GM13977 (cell line): ENCODE measurements at regions not wholly inside any gene's neighbourhood (a gene's known extent, or its start where the extent isn't known, plus 50 kb on each side); places are given as distances from the start of the nearest gene placed in this dataset.

Experiments
- DNase-seq: peaks from one replicate; pipeline ENCODE4 v3.0.0; 2012; ENCODE audit warnings: low spot score
- in situ Hi-C: fragments of 300-500 bp; cut with MboI; formaldehyde crosslinking; loops from one replicate; pipeline ENCODE4 v1.12.0; 2022; ENCODE audit warnings: low sequenced_read_pairs, low pct_unique_long_range_greater_than_20kb, mixed read lengths, inconsistent platforms; ENCODE audit not compliant: unreplicated experiment
- TF ChIP-seq, protein P1 (sequence below): IDR thresholded peaks from 2 replicates; pipeline ENCODE4 v1.5.1; 2012; ENCODE audit warnings: mild to moderate bottlenecking, control low read depth; ENCODE audit not compliant: insufficient read depth; ENCODE audit errors: extremely low read depth, missing control alignments

DNA sequence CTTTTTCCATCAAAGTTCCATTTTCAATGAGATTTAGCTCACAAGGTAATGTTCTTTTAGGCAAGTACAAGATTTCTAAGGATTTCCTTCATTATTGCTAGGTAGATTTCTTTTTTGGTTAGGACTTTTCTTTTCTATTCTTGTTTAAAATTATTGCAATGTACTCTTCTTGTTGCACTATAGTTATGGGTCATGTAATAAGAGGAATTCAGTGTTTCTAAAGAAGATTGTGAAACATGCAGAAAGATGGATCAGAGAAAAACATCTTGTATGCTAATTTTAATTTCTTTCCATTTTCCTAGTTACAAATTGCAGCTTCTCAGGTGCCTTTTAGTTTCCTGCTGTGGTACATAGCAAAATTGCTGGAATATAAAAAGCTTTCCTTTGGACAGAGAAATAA, 56.1 kb downstream of the BTG1 start:
- in situ Hi-C loops = no loop called here
- no peak for DNase-seq
- TF ChIP-seq, protein P1, sequence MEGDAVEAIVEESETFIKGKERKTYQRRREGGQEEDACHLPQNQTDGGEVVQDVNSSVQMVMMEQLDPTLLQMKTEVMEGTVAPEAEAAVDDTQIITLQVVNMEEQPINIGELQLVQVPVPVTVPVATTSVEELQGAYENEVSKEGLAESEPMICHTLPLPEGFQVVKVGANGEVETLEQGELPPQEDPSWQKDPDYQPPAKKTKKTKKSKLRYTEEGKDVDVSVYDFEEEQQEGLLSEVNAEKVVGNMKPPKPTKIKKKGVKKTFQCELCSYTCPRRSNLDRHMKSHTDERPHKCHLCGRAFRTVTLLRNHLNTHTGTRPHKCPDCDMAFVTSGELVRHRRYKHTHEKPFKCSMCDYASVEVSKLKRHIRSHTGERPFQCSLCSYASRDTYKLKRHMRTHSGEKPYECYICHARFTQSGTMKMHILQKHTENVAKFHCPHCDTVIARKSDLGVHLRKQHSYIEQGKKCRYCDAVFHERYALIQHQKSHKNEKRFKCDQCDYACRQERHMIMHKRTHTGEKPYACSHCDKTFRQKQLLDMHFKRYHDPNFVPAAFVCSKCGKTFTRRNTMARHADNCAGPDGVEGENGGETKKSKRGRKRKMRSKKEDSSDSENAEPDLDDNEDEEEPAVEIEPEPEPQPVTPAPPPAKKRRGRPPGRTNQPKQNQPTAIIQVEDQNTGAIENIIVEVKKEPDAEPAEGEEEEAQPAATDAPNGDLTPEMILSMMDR = no peak

DNA sequence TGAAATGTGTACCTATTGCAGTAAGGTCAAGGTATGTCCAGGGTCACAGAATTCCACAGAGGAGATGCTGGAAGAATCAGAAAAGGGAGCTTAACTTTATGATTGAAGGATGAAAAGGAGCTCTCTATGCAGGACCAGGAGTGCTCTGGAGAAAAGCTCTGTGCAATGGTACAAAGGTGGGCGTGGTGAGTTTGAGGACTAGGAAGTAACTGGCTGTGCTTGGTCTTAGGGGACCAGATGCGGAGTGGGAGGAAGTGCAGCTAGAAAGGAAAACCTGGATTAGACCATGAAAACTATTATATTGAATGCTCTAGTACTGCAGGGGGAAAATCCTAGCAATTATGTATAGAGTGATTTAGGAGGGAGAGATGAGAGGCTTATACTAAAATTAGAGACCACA, 56.8 kb downstream of the BTG1 start:
- no peak for DNase-seq
- in situ Hi-C loops = no loop called here

GRCh38 chr12:92085736-92086040, 60.0 kb downstream of the BTG1 start:
- TF ChIP-seq, protein P1 = no peak
- in situ Hi-C loops = no loop called here
- DNase-seq = no peak

More for the DNA sequence above, 56.8 kb downstream of the BTG1 start:
- TF ChIP-seq, protein P1 = no peak

- DNase-seq = no peak
- in situ Hi-C loops = no loop called here
- TF ChIP-seq, protein P1 = no peak
Observed at GRCh38 chr12:92085040-92085735, 60.5 kb downstream of the BTG1 start.

DNA sequence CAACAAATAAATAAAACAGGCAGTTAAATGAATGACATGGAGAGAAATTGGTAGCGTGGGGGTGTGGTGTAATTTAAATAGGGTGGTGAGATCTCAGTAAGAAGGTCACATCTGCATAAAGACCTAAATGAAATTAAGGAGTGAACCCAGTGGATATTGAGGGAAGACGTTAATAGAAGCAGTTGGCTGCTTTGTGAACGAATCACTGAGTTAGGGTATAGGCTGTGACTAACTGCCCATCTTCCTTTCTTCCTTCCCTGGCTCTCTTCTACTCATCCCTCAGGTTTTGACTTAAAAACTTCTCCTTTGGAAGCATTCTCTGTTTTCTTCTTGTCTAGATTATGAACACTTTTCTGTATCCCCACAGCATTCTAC, 64.7 kb downstream of the BTG1 start:
- DNase-seq = no peak
- TF ChIP-seq, protein P1 = no peak
- in situ Hi-C loops = no loop called here

- in situ Hi-C loops = no loop called here
- no peak for DNase-seq
- TF ChIP-seq, protein P1 = no peak
Observed at GRCh38 chr12:92079054-92079385, 66.6 kb downstream of the BTG1 start.
